AG10803 (cell line): ENCODE measurements at regions not wholly inside any gene's neighbourhood (a gene's known extent, or its start where the extent isn't known, plus 50 kb on each side); places are given as distances from the start of the nearest gene placed in this dataset.

ENCODE experiments used
- DNase-seq: peaks from one replicate; pipeline ENCODE4 v3.0.0; 2010; ENCODE audit warnings: low read depth
- H3K4me3 ChIP-seq: 2 replicates; pipeline ENCODE4 v1.5.1; 2011; ENCODE audit warnings: mild to moderate bottlenecking, low read length, control low read depth
- TF ChIP-seq, protein P1 (sequence below): conservative IDR thresholded peaks from 2 replicates; pipeline ENCODE4 v1.5.1; 2011; ENCODE audit warnings: mild to moderate bottlenecking, low read length, control low read depth, inconsistent platforms

GRCh38 chr3:70899816-70900215 lies 587.4 kb upstream of the MDFIC2 start:
- no peak for DNase-seq
- TF ChIP-seq, protein P1, sequence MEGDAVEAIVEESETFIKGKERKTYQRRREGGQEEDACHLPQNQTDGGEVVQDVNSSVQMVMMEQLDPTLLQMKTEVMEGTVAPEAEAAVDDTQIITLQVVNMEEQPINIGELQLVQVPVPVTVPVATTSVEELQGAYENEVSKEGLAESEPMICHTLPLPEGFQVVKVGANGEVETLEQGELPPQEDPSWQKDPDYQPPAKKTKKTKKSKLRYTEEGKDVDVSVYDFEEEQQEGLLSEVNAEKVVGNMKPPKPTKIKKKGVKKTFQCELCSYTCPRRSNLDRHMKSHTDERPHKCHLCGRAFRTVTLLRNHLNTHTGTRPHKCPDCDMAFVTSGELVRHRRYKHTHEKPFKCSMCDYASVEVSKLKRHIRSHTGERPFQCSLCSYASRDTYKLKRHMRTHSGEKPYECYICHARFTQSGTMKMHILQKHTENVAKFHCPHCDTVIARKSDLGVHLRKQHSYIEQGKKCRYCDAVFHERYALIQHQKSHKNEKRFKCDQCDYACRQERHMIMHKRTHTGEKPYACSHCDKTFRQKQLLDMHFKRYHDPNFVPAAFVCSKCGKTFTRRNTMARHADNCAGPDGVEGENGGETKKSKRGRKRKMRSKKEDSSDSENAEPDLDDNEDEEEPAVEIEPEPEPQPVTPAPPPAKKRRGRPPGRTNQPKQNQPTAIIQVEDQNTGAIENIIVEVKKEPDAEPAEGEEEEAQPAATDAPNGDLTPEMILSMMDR = no peak
- no peak overlapping the region for H3K4me3 ChIP-seq

DNA sequence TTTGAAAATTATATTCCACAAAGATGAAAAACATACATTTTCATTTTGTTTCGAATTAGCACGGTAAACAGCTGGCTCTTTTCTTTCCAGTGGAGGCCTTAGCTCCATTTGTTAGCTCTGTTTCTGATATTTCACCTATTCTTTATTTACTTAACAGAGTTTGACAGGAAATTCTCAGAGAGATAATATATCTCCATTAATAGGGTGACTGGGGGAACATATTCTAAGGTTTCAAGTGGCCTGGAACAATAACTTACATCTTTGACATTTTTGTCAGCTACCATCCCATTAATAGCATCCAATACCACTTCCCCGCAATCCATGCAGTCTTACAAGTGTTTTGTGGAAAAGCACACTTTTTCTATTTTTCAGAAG lies 577.6 kb upstream of the MDFIC2 start:
- no peak for DNase-seq
- TF ChIP-seq, protein P1 = no peak
- no peak overlapping the region for H3K4me3 ChIP-seq

- peak; percentile 39 for DNase-seq
- TF ChIP-seq, protein P1 = no peak
- no peak overlapping the region for H3K4me3 ChIP-seq
These were observed 577.0 kb upstream of the MDFIC2 start for GRCh38 chr3:70889162-70890019.

DNA sequence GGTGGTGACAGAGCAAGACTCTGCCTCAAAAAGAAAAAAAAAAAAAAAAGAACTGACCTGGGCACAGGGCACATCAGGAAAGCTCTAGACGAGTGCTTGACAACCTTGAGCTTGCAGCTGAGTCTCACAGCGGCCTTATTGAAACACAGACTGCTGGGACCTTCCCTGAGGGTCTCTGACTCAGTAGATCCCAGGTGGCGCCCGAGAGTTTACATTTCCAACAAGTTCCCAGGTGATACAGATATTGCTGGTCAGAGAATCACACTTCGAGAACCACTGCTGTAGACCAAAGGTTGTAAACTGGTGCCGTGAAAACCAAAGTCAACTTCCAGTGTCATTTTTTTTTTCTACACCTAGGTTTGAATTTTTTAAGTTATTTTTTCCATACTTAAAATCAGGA lies 573.2 kb upstream of the MDFIC2 start:
- no peak for DNase-seq
- TF ChIP-seq, protein P1 = no peak
- H3K4me3 ChIP-seq = no peak overlapping the region

GRCh38 chr3:70882104-70882503 lies 569.7 kb upstream of the MDFIC2 start:
- no peak overlapping the region for H3K4me3 ChIP-seq
- no peak for DNase-seq
- TF ChIP-seq, protein P1 = no peak

- DNase-seq = peak; percentile 51
- TF ChIP-seq, protein P1 = no peak
- H3K4me3 ChIP-seq = no peak overlapping the region
These were observed 568.0 kb upstream of the MDFIC2 start for GRCh38 chr3:70880421-70880820.

DNA sequence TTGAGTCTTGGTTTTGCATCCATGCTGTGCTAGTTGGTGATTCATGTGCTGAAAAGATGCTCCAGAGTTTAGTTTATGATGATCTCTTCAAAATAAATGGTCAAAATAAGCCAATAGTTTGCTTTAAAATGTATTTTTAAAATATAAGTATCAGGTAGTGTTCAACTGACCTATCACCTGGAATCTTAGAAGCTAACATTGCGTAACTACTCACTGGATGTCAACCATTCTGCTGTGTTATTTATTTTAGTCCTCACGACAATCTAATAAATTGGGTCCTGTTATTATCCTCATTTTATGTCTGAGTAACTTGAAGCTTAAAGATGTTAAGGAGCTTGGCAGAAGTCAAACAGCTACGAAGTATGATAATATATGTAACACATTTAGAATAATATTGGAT lies 563.7 kb upstream of the MDFIC2 start:
- TF ChIP-seq, protein P1 = no peak
- no peak for DNase-seq

More for the DNA sequence above, 563.7 kb upstream of the MDFIC2 start:
- H3K4me3 ChIP-seq = no peak overlapping the region
